GM23338 (cell line): ENCODE measurements at regions not wholly inside any gene's neighbourhood (a gene's known extent, or its start where the extent isn't known, plus 50 kb on each side); places are given as distances from the start of the nearest gene placed in this dataset.
A peak's percentile ranks its signal among the peaks of the same experiment; 100 is the strongest.

Experiments used
- CREB1 ChIP-seq: fragments of 250-450 bp; sonication (Bioruptor Pico); IDR thresholded peaks from 2 replicates; pipeline ENCODE4 v1.5.0; 2020; ENCODE audit warnings: low read depth, mild to moderate bottlenecking, moderate library complexity
- EZH2 ChIP-seq: fragments of 200-600 bp; sonication (generic); IDR thresholded peaks from one replicate; pipeline ENCODE4 v1.8.0; 2017; ENCODE audit warnings: antibody characterized with exemption, mild to moderate bottlenecking, low read depth; ENCODE audit not compliant: unreplicated experiment
- EZH2phosphoT487 ChIP-seq: fragments of 200-600 bp; sonication (generic); IDR thresholded peaks from one replicate; pipeline ENCODE4 v1.8.1; 2018; ENCODE audit warnings: antibody characterized with exemption; ENCODE audit not compliant: unreplicated experiment
- JUNB ChIP-seq: IDR thresholded peaks from one replicate; pipeline ENCODE4 v1.6.1; 2016; ENCODE audit warnings: antibody characterized with exemption; ENCODE audit not compliant: unreplicated experiment
- POLR2AphosphoS5 ChIP-seq: IDR thresholded peaks from 2 replicates; pipeline ENCODE4 v1.6.1; 2016; ENCODE audit warnings: antibody characterized with exemption, low read depth
- STAT1 ChIP-seq: IDR thresholded peaks from one replicate; pipeline ENCODE4 v1.6.1; 2016; ENCODE audit warnings: antibody characterized with exemption; ENCODE audit not compliant: unreplicated experiment
- ZNF114 ChIP-seq: fragments of 250-450 bp; sonication (Bioruptor Pico); IDR thresholded peaks from 2 replicates; pipeline ENCODE4 v1.5.0; 2020; ENCODE audit warnings: mild to moderate bottlenecking, moderate library complexity
- ZNF331 ChIP-seq: fragments of 250-450 bp; sonication (Bioruptor Pico); IDR thresholded peaks from 2 replicates; pipeline ENCODE4 v1.5.0; 2020; ENCODE audit warnings: low read depth, mild to moderate bottlenecking, moderate library complexity
- TF ChIP-seq, protein P1 (sequence below), 2 experiments: fragments of 200-600 bp in 1 of 2; sonication (generic) in 1 of 2; conservative IDR thresholded peaks; 2 replicates each; pipeline versions ENCODE4 v1.5.1 to v1.6.1; 2016 to 2017; ENCODE audit warnings: antibody characterized with exemption in 2 of 2, low read depth in 2 of 2, mild to moderate bottlenecking in 2 of 2, moderate library complexity in 1 of 2
- TF ChIP-seq, protein P2 (sequence below): IDR thresholded peaks from one replicate; pipeline ENCODE4 v1.6.1; 2018; ENCODE audit warnings: antibody characterized with exemption; ENCODE audit not compliant: unreplicated experiment
- TF ChIP-seq, protein P3 (sequence below): IDR thresholded peaks from 2 replicates; pipeline ENCODE4 v1.6.1; 2016; ENCODE audit warnings: antibody characterized with exemption
- TF ChIP-seq, protein P4 (sequence below): fragments of 250-450 bp; sonication (Bioruptor Pico); IDR thresholded peaks from 2 replicates; pipeline ENCODE4 v1.5.0; 2020; ENCODE audit warnings: mild to moderate bottlenecking, moderate library complexity

DNA sequence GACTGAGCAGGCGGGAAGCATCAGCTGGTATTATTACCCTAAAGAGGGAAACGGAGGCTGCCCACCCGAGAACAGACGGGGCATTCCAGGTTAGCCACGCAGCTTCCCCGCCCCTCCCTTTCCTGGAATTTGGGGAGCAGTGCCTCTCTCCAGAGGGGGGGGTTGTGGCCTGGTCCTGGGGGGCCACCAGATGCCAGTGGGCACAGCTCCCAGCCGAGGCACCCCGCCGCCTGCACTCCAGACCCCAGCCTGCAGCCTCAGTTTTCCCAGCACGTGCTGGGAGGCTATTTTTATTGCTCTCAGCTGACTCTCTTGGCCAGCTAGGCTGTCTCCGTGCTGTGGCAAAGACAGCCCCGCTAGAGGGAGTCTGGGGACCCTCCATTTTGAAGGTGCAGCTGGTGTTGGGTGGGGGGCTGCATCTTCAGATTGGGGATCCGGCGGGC lies 62.7 kb upstream of the GSE1 start:
- TF ChIP-seq, protein P1, sequence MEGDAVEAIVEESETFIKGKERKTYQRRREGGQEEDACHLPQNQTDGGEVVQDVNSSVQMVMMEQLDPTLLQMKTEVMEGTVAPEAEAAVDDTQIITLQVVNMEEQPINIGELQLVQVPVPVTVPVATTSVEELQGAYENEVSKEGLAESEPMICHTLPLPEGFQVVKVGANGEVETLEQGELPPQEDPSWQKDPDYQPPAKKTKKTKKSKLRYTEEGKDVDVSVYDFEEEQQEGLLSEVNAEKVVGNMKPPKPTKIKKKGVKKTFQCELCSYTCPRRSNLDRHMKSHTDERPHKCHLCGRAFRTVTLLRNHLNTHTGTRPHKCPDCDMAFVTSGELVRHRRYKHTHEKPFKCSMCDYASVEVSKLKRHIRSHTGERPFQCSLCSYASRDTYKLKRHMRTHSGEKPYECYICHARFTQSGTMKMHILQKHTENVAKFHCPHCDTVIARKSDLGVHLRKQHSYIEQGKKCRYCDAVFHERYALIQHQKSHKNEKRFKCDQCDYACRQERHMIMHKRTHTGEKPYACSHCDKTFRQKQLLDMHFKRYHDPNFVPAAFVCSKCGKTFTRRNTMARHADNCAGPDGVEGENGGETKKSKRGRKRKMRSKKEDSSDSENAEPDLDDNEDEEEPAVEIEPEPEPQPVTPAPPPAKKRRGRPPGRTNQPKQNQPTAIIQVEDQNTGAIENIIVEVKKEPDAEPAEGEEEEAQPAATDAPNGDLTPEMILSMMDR (conservative IDR thresholded peaks at IDR 0.05; ENCODE audit: low read depth in 2 of 2): peak; percentile 35 to 57
- TF ChIP-seq EZH2phosphoT487 (no peak), CREB1 (CRISPR knock-in tag) (no peak), POLR2AphosphoS5 (no peak), EZH2 (no peak), ZNF114 (CRISPR knock-in tag) (no peak), JUNB (no peak), STAT1 (no peak), ZNF331 (no peak)
- TF ChIP-seq, protein P2, sequence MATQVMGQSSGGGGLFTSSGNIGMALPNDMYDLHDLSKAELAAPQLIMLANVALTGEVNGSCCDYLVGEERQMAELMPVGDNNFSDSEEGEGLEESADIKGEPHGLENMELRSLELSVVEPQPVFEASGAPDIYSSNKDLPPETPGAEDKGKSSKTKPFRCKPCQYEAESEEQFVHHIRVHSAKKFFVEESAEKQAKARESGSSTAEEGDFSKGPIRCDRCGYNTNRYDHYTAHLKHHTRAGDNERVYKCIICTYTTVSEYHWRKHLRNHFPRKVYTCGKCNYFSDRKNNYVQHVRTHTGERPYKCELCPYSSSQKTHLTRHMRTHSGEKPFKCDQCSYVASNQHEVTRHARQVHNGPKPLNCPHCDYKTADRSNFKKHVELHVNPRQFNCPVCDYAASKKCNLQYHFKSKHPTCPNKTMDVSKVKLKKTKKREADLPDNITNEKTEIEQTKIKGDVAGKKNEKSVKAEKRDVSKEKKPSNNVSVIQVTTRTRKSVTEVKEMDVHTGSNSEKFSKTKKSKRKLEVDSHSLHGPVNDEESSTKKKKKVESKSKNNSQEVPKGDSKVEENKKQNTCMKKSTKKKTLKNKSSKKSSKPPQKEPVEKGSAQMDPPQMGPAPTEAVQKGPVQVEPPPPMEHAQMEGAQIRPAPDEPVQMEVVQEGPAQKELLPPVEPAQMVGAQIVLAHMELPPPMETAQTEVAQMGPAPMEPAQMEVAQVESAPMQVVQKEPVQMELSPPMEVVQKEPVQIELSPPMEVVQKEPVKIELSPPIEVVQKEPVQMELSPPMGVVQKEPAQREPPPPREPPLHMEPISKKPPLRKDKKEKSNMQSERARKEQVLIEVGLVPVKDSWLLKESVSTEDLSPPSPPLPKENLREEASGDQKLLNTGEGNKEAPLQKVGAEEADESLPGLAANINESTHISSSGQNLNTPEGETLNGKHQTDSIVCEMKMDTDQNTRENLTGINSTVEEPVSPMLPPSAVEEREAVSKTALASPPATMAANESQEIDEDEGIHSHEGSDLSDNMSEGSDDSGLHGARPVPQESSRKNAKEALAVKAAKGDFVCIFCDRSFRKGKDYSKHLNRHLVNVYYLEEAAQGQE: no peak
- TF ChIP-seq, protein P3, sequence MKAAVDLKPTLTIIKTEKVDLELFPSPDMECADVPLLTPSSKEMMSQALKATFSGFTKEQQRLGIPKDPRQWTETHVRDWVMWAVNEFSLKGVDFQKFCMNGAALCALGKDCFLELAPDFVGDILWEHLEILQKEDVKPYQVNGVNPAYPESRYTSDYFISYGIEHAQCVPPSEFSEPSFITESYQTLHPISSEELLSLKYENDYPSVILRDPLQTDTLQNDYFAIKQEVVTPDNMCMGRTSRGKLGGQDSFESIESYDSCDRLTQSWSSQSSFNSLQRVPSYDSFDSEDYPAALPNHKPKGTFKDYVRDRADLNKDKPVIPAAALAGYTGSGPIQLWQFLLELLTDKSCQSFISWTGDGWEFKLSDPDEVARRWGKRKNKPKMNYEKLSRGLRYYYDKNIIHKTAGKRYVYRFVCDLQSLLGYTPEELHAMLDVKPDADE: no peak
- TF ChIP-seq, protein P4, sequence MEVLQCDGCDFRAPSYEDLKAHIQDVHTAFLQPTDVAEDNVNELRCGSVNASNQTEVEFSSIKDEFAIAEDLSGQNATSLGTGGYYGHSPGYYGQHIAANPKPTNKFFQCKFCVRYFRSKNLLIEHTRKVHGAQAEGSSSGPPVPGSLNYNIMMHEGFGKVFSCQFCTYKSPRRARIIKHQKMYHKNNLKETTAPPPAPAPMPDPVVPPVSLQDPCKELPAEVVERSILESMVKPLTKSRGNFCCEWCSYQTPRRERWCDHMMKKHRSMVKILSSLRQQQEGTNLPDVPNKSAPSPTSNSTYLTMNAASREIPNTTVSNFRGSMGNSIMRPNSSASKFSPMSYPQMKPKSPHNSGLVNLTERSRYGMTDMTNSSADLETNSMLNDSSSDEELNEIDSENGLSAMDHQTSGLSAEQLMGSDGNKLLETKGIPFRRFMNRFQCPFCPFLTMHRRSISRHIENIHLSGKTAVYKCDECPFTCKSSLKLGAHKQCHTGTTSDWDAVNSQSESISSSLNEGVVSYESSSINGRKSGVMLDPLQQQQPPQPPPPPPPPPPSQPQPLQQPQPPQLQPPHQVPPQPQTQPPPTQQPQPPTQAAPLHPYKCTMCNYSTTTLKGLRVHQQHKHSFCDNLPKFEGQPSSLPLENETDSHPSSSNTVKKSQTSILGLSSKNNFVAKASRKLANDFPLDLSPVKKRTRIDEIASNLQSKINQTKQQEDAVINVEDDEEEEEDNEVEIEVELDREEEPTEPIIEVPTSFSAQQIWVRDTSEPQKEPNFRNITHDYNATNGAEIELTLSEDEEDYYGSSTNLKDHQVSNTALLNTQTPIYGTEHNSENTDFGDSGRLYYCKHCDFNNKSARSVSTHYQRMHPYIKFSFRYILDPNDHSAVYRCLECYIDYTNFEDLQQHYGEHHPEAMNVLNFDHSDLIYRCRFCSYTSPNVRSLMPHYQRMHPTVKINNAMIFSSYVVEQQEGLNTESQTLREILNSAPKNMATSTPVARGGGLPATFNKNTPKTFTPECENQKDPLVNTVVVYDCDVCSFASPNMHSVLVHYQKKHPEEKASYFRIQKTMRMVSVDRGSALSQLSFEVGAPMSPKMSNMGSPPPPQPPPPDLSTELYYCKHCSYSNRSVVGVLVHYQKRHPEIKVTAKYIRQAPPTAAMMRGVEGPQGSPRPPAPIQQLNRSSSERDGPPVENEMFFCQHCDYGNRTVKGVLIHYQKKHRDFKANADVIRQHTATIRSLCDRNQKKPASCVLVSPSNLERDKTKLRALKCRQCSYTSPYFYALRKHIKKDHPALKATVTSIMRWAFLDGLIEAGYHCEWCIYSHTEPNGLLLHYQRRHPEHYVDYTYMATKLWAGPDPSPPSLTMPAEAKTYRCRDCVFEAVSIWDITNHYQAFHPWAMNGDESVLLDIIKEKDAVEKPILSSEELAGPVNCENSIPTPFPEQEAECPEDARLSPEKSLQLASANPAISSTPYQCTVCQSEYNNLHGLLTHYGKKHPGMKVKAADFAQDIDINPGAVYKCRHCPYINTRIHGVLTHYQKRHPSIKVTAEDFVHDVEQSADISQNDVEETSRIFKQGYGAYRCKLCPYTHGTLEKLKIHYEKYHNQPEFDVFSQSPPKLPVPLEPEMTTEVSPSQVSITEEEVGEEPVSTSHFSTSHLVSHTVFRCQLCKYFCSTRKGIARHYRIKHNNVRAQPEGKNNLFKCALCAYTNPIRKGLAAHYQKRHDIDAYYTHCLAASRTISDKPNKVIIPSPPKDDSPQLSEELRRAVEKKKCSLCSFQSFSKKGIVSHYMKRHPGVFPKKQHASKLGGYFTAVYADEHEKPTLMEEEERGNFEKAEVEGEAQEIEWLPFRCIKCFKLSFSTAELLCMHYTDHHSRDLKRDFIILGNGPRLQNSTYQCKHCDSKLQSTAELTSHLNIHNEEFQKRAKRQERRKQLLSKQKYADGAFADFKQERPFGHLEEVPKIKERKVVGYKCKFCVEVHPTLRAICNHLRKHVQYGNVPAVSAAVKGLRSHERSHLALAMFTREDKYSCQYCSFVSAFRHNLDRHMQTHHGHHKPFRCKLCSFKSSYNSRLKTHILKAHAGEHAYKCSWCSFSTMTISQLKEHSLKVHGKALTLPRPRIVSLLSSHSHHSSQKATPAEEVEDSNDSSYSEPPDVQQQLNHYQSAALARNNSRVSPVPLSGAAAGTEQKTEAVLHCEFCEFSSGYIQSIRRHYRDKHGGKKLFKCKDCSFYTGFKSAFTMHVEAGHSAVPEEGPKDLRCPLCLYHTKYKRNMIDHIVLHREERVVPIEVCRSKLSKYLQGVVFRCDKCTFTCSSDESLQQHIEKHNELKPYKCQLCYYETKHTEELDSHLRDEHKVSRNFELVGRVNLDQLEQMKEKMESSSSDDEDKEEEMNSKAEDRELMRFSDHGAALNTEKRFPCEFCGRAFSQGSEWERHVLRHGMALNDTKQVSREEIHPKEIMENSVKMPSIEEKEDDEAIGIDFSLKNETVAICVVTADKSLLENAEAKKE (CRISPR knock-in tag): no peak
